ENCODE measurements at regions not wholly inside any gene's neighbourhood (a gene's known extent, or its start where the extent isn't known, plus 50 kb on each side); places are given as distances from the start of the nearest gene placed in this dataset.
A peak's percentile ranks its signal among the peaks of the same experiment; 100 is the strongest.
"Not testable (repeated sequence)": the region's sequence is repeated elsewhere in the genome, so short reads cannot be mapped to it uniquely, and the experiment has no call there.

GRCh38 chrX:40853004-40853815 is 117.9 kb upstream of the MED14 start:
- DNase-seq, result no peak

GRCh38 chrX:40853816-40854123 is 118.4 kb upstream of the MED14 start:
- DNase-seq, result no peak

GRCh38 chrX:40854242-40854641 is 118.9 kb upstream of the MED14 start:
- DNase-seq, result no peak

- DNase-seq, result peak; percentile 32
Observed at GRCh38 chrX:40855411-40855810, 120.1 kb upstream of the MED14 start.

GRCh38 chrX:40855932-40856515 is 120.7 kb upstream of the MED14 start:
- DNase-seq, result no peak

DNA sequence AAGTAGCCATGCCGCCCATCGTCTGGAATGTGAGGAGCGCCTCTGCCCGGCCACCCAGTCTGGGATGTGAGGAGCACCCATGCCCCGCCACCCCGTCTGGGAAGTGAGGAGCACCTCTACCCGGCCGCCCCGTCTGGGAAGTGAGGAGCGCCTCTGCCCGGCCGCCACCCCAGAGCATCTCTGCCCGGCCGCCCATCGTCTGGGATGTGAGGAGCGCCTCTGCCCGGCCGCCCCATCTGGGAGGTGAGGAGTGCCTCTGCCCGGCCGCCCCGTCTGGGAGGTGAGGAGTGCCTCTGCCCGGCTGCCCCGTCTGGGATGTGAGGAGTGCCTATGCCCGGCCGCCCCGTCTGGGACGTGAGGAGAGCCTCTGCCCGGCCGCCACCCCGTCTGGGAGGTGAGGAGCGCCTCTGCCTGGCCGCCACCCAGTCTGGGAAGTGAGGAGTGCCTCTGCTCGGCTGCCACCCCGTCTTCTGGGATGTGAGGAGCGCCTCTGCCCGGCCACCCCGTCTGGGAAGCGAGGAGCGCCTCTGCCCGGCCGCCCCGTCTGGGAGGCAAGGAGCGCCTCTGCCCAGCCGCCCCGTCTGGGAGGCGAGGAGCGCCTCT is 126.7 kb upstream of the MED14 start:
- not testable (repeated sequence) for DNase-seq

- not testable (repeated sequence) for DNase-seq
Observed at GRCh38 chrX:40863260-40863659, 127.9 kb upstream of the MED14 start.

DNA sequence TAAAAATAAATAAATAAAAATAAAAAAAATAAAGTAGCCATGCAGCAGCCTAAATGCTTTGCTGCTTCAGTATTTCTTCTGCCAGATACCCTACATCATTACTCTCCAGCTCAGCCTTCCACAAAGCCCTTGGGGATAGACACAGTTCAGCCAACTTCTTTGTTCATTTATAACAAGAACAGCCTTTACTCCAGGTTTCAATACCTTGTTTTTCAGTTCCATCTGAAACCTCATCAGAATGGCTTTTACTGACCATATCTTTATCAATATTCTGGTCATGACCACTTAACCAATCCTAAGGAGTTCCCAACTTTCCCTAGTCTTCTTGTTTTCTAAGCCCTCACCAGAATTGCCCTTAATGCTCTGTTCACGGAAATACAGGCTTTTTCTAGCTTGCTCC is 128.3 kb upstream of the MED14 start:
- DNase-seq, result no peak

DNA sequence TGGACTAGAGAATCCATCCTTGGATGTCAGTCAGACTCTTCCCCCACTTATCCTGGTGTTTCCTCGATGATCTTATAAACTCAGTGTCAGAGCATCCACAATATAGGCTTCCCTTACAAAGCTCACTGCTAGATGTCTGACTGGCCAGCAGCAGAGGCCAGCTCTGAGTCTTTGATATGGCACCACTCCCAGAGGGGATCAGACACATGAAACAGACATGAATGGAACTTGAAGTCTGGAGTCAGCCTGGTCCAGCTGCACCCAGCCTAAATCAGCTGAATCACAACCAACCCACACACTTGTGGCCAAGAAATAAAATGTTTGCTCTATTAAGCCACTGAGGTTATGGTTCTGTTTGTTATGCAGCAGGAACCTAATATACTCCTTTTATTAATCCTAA is 129.6 kb upstream of the MED14 start:
- peak; percentile 61 for DNase-seq

DNA sequence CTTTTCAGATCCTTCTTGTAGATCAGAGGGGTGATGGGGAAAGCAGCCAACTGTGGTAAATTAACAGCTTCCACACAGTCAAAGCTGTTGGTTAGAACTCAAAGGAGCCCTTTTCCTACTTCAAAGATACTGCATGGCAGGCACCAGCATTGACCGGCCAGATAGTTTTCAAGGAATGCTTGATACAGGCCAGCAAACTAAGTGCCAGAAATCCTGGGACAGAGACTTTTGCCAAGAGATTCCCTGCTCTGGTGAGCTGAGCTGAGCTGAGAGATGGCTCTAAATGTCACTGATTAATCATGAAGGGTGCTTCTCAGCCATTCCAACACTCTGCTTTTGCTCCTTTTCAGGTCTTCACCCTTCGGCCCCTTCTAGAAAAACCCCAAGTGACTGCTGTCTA is 131.6 kb upstream of the MED14 start:
- peak; percentile 28 for DNase-seq

- peak; percentile 53 for DNase-seq
Observed at GRCh38 chrX:40867352-40867751, 132.0 kb upstream of the MED14 start.

DNA sequence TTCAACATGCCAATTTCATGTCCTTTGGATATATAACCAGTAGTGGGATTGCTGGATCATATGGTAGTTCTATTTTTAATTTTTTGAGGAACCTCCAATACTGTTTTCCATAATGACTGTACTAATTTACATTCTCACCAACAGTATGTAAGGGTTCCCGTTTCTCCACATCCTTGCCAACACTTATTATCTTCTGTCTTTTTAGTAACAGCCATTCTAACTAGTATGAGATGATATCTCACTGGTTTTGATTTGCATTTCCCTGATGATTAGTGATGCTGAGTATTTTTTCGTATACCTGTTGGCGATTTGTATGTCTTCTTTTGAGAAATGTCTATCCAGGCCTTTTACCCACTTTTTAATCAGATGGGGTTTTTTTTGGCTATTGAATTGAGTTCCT is 133.5 kb upstream of the MED14 start:
- DNase-seq, result no peak

- not testable (repeated sequence) for DNase-seq
Observed at GRCh38 chrX:40870982-40871381, 135.6 kb upstream of the MED14 start.

DNA sequence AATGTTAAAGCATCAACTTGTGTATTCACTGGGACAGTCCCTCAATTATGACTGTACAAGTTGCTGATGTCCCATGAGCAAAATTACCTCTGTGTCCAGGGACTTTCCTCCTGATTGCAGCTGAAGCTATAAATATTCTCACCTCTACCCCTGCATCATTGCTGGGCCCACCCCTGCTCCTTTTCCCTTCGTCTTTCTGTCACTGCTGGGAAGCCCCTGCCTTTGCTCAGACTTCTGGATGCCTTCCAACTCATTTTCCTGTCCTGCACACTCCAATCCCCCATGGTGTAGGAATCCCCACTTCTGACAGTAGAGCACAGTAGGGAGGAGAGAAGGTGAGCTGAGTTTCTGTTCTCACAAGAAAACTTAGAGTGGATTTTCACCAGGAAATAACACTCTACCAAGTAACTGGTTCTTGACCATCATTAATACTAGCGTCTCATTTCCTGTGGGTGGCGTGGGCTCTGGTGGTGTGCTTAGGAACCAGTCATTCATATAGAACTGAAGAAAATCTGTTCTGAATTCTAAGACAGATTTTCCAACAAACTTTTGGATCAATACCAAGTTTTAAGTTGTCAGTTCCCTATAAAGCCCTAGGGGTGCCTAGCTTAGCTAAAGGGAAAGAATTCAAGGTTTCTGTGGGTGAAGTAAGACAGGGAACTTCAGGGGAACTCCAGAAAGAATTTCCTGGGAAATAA is 136.2 kb upstream of the MED14 start:
- peak; percentile 15 for DNase-seq

GRCh38 chrX:40872351-40872750 is 137.0 kb upstream of the MED14 start:
- no peak for DNase-seq

GRCh38 chrX:40875476-40875875 is 140.1 kb upstream of the MED14 start:
- no peak for DNase-seq

- peak; percentile 23 for DNase-seq
Observed at GRCh38 chrX:40877887-40878286, 142.5 kb upstream of the MED14 start.

DNA sequence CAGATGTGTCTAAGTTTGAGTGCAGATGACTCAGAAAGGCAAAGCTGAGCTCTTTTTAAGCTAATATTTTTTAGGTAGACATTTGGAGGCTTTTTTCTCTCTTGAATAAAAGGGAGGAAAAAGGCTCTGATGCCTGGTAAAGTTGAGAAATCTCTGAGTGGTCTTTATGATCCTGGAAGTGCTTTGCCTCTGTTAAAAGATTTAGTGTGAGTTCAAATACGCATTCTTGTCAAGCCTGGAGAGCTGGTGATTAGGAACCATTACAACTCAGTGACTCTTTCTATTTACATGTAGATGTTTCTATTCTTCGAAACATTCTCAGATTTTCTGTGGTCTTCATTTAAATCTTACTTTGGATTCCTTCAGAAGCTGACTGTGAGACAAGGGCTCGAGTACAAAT is 143.4 kb upstream of the MED14 start:
- DNase-seq, result no peak

DNA sequence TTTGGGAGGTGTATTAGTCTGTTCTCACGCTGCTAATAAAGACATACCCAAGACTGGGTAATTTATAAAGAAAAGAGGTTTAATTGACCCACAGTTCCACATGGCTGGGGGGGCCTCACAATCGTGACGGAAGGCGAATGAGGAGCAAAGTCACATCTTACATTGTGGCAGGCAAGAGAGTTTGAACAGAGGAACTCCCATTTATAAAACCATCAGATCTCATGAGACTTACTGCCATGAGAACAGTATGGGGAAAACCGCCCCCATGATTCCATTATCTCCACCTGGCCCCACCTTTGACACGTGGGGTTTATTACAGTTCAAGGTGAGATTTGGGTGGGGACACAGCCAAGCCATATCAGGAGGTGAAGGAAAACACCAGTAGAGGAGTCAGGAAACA is 143.8 kb upstream of the MED14 start:
- not testable (repeated sequence) for DNase-seq

- DNase-seq, result no peak
Observed at GRCh38 chrX:40880712-40881111, 145.4 kb upstream of the MED14 start.

DNA sequence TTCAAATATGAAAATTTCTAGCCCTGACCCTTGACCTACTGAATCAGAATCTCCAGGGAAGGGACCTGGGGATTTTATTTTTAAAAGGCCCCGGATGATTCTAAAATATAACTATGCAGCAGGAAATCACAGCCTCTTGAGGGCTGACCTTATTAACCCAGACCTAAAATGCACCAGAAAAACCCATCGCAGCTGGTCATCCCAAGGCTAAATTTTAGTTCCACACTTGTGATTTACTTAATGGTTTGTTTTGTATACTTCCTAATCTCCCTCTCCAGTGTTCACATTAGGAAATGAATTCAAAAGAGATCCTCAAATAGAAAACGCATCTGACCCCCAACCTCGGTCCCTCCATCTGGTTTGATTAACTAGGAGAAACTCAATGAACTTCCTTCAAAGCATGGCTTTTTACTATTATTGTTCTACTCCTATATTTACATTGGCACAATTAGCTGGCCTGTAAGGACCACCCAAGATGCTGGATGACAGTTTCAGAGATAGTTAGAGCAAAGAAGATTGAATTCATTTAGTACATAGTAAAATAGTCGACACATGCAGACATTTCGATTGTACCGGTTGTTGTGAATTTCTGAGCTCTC is 147.8 kb upstream of the MED14 start:
- DNase-seq, result peak; percentile 6

GRCh38 chrX:40885989-40886388 is 150.6 kb upstream of the MED14 start:
- DNase-seq, result no peak

GRCh38 chrX:40887476-40887875 is 152.1 kb upstream of the MED14 start:
- peak; percentile 36 for DNase-seq
